H9 (cell line): ENCODE measurements at regions not wholly inside any gene's neighbourhood (a gene's known extent, or its start where the extent isn't known, plus 50 kb on each side); places are given as distances from the start of the nearest gene placed in this dataset.

Experiments used
- DNase-seq: peaks from one replicate; pipeline ENCODE4 v3.0.0-alpha.2; 2017
- H2AFZ ChIP-seq: one replicate; pipeline ENCODE4 v1.6.1; 2013; ENCODE audit warnings: mild to moderate bottlenecking, low read length, control low read depth, moderate library complexity
- H2AK5ac ChIP-seq: 2 replicates; pipeline ENCODE4 v1.6.1; 2013; ENCODE audit warnings: low read length, control low read depth, mixed read lengths; ENCODE audit not compliant: insufficient read length
- H2BK120ac ChIP-seq: one replicate; pipeline ENCODE4 v1.6.1; 2013; ENCODE audit warnings: low read depth, mild to moderate bottlenecking, low read length, control low read depth, inconsistent platforms; ENCODE audit not compliant: poor library complexity, severe bottlenecking
- H2BK12ac ChIP-seq: 2 replicates; pipeline ENCODE4 v1.6.1; 2013; ENCODE audit warnings: low read length, control low read depth, mixed read lengths, low read depth; ENCODE audit not compliant: insufficient read length
- H2BK15ac ChIP-seq: 2 replicates; pipeline ENCODE4 v1.6.1; 2013; ENCODE audit warnings: low read depth, low read length, control low read depth
- H2BK20ac ChIP-seq: one replicate; pipeline ENCODE4 v1.6.1; 2013; ENCODE audit warnings: low read depth, mild to moderate bottlenecking, low read length, control low read depth, inconsistent platforms; ENCODE audit not compliant: poor library complexity, severe bottlenecking
- H2BK5ac ChIP-seq: 2 replicates; pipeline ENCODE4 v1.6.1; 2013; ENCODE audit warnings: low read length, control low read depth, mixed read lengths; ENCODE audit not compliant: insufficient read length
- H3K14ac ChIP-seq: 2 replicates; pipeline ENCODE4 v1.6.1; 2013; ENCODE audit warnings: low read length, control low read depth; ENCODE audit not compliant: insufficient read depth
- H3K18ac ChIP-seq: 2 replicates; pipeline ENCODE4 v1.6.1; 2013; ENCODE audit warnings: low read depth, mild to moderate bottlenecking, mixed read lengths, low read length, control low read depth; ENCODE audit not compliant: insufficient read length
- H3K23ac ChIP-seq: 2 replicates; pipeline ENCODE4 v1.6.1; 2013; ENCODE audit warnings: low read length, control low read depth, mixed read lengths, low read depth; ENCODE audit not compliant: insufficient read length
- H3K23me2 ChIP-seq: 2 replicates; pipeline ENCODE4 v1.6.1; 2013; ENCODE audit warnings: low read depth, mild to moderate bottlenecking, mixed read lengths, low read length, control low read depth; ENCODE audit not compliant: insufficient read length, poor library complexity, severe bottlenecking
- H3K27ac ChIP-seq: 2 replicates; pipeline ENCODE4 v1.5.1; 2013; ENCODE audit warnings: low read length, control low read depth, mixed read lengths, low read depth; ENCODE audit not compliant: insufficient read length
- H3K27me3 ChIP-seq: 2 replicates; pipeline ENCODE4 v1.6.1; 2013; ENCODE audit warnings: low read length, control low read depth, inconsistent platforms; ENCODE audit not compliant: insufficient read depth
- H3K4ac ChIP-seq: 2 replicates; pipeline ENCODE4 v1.6.1; 2013; ENCODE audit warnings: low read depth, mild to moderate bottlenecking, control low read depth, inconsistent platforms, low read length, moderate library complexity
- H3K4me1 ChIP-seq: 2 replicates; pipeline ENCODE4 v1.6.1; 2013; ENCODE audit warnings: low read length, control low read depth, inconsistent platforms; ENCODE audit not compliant: insufficient read depth
- H3K4me2 ChIP-seq: 2 replicates; pipeline ENCODE4 v1.6.1; 2013; ENCODE audit warnings: low read length, control low read depth, mixed read lengths; ENCODE audit not compliant: insufficient read length, insufficient read depth
- H3K56ac ChIP-seq: 2 replicates; pipeline ENCODE4 v1.6.1; 2013; ENCODE audit warnings: low read depth, mild to moderate bottlenecking, mixed read lengths, low read length, control low read depth; ENCODE audit not compliant: insufficient read length
- H3K79me1 ChIP-seq: 2 replicates; pipeline ENCODE4 v1.6.1; 2013; ENCODE audit warnings: low read depth, mild to moderate bottlenecking, moderate library complexity, low read length, control low read depth, inconsistent platforms; ENCODE audit not compliant: insufficient read depth, poor library complexity, severe bottlenecking
- H3K79me2 ChIP-seq: 2 replicates; pipeline ENCODE4 v1.6.1; 2013; ENCODE audit warnings: low read length, control low read depth, inconsistent platforms; ENCODE audit not compliant: insufficient read depth
- H3K9ac ChIP-seq: 2 replicates; pipeline ENCODE4 v1.6.1; 2013; ENCODE audit warnings: low read length, control low read depth, mixed read lengths; ENCODE audit not compliant: insufficient read length; ENCODE audit errors: extremely low read depth
- H3K9me3 ChIP-seq: one replicate; pipeline ENCODE4 v1.6.1; 2013; ENCODE audit warnings: low read depth, low read length, inconsistent platforms; ENCODE audit not compliant: control insufficient read depth
- H3T11ph ChIP-seq: one replicate; pipeline ENCODE4 v1.6.1; 2013; ENCODE audit warnings: mild to moderate bottlenecking, low read length, control low read depth, inconsistent platforms
- H4K20me1 ChIP-seq: one replicate; pipeline ENCODE4 v1.6.1; 2013; ENCODE audit not compliant: control insufficient read depth, insufficient read length, insufficient read depth
- H4K5ac ChIP-seq: 2 replicates; pipeline ENCODE4 v1.6.1; 2013; ENCODE audit warnings: low read depth, mild to moderate bottlenecking, mixed read lengths, low read length, control low read depth; ENCODE audit not compliant: insufficient read length
- H4K8ac ChIP-seq: replicated peaks from 2 replicates; pipeline ENCODE4 v1.6.1; 2013; ENCODE audit warnings: low read length, control low read depth, mixed read lengths, low read depth; ENCODE audit not compliant: insufficient read length
- H4K91ac ChIP-seq: 2 replicates; pipeline ENCODE4 v1.6.1; 2013; ENCODE audit warnings: low read depth, mild to moderate bottlenecking, moderate library complexity, mixed read lengths, low read length, control low read depth; ENCODE audit not compliant: insufficient read length
- H3K27ac Mint-ChIP-seq, 3 experiments: 2 replicates in 2 of 3; 3 replicates in 1 of 3; pipeline ENCODE4 v1.8.0; 2020 to 2021; ENCODE audit warnings: mixed read lengths in 3 of 3, mild to moderate bottlenecking in 1 of 3, moderate library complexity in 1 of 3
- H3K27me3 Mint-ChIP-seq: 2 replicates; pipeline ENCODE4 v1.8.0; 2021; ENCODE audit warnings: low read depth, mild to moderate bottlenecking, moderate library complexity, mixed read lengths
- H3K36me3 Mint-ChIP-seq, 3 experiments: 2 replicates in 2 of 3; 3 replicates in 1 of 3; pipeline ENCODE4 v1.8.0; 2020 to 2021; ENCODE audit warnings: low read depth in 3 of 3, mixed read lengths in 3 of 3; ENCODE audit not compliant: insufficient read depth in 1 of 3
- H3K4me1 Mint-ChIP-seq, 2 experiments: 2 replicates each; pipeline ENCODE4 v1.8.0; 2020; ENCODE audit warnings: mixed read lengths in 2 of 2
- H3K4me3 Mint-ChIP-seq, 2 experiments: 2 replicates in 1 of 2; 3 replicates in 1 of 2; pipeline ENCODE4 v1.8.0; 2020 to 2021; ENCODE audit warnings: mild to moderate bottlenecking in 2 of 2, mixed read lengths in 2 of 2, moderate library complexity in 1 of 2
- H3K9me3 Mint-ChIP-seq, 2 experiments: 2 replicates in 1 of 2; 3 replicates in 1 of 2; pipeline ENCODE4 v1.8.0; 2020; ENCODE audit warnings: mild to moderate bottlenecking in 2 of 2, mixed read lengths in 2 of 2, moderate library complexity in 1 of 2
- WGBS: extraction: QIAGEN DNeasy Blood & Tissue Kit; methylation state at CpG from one replicate; pipeline ENCODE4 v1.1.7; 2013; ENCODE audit warnings: missing lambda C conversion rate, low lambda C conversion rate, mixed read lengths; ENCODE audit not compliant: insufficient read length; ENCODE audit errors: extremely low coverage; 5-methylcytosine and 5-hydroxymethylcytosine counted together
- TF ChIP-seq, protein P1 (sequence below): fragments of 200-600 bp; sonication (generic); conservative IDR thresholded peaks from 3 replicates; pipeline ENCODE4 v1.8.0; 2021; ENCODE audit warnings: antibody characterized with exemption, mild to moderate bottlenecking

DNA sequence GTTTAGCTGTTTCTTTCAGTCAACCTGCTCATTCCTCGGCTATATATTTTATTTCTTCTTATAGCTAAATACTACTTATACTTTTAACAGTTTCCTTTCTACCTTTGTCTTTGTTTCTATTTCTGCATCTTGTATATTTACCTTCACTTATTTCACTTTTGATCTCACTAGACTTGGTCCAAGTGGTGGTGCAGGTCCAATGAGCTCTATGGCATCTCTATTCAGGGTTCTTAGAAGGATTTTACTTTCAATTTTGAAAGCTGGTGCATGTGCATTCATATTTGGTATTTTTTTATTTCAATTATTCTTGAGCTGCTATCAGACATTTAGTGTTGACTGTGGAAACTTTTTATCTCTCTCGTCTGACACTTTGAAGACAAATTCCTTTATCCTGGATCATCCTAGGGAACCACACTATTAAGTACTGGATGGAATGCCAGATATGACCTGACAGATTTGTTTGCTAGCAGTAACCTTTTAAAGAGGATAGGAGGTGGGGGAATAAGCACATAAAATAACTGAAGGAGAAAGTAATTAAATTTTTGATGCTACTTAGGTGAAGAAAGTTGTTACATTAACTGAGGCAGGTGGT is 123.1 kb upstream of the PJA2 start:
- no peak overlapping the region for H3K9ac ChIP-seq
- no peak overlapping the region for H3K18ac ChIP-seq
- no peak overlapping the region for H3K27ac Mint-ChIP-seq
- no peaks in the 10 kb centered on the region for H3K23me2 ChIP-seq
- no peak overlapping the region for H2AFZ ChIP-seq
- no peak for DNase-seq
- H3K23ac ChIP-seq: no peak overlapping the region
- H4K8ac ChIP-seq: no peak overlapping the region
- H3K14ac ChIP-seq: no peak overlapping the region
- H4K91ac ChIP-seq: no peak overlapping the region
- no peaks in the 10 kb centered on the region for H3K27me3 ChIP-seq
- no peak overlapping the region for H3K56ac ChIP-seq
- H3K4ac ChIP-seq: no peak overlapping the region
- no peak overlapping the region for H2BK15ac ChIP-seq
- no peak overlapping the region for H2BK20ac ChIP-seq
- H3K9me3 ChIP-seq: no peaks in the 10 kb centered on the region
- H3K36me3 Mint-ChIP-seq: no peaks in the 10 kb centered on the region
- H4K5ac ChIP-seq: no peak overlapping the region
- no peaks in the 10 kb centered on the region for H3K79me2 ChIP-seq
- no peak overlapping the region for H3K27ac ChIP-seq
- H3K27me3 Mint-ChIP-seq: no peaks in the 10 kb centered on the region
- H2BK120ac ChIP-seq: no peak overlapping the region
- H2AK5ac ChIP-seq: no peak overlapping the region
- no peaks in the 10 kb centered on the region for H3K79me1 ChIP-seq
- H3K4me1 Mint-ChIP-seq: no peaks in the 10 kb centered on the region; a peak in 1 of 4 replicates
- H3T11ph ChIP-seq: no peak overlapping the region
- TF ChIP-seq, protein P1, sequence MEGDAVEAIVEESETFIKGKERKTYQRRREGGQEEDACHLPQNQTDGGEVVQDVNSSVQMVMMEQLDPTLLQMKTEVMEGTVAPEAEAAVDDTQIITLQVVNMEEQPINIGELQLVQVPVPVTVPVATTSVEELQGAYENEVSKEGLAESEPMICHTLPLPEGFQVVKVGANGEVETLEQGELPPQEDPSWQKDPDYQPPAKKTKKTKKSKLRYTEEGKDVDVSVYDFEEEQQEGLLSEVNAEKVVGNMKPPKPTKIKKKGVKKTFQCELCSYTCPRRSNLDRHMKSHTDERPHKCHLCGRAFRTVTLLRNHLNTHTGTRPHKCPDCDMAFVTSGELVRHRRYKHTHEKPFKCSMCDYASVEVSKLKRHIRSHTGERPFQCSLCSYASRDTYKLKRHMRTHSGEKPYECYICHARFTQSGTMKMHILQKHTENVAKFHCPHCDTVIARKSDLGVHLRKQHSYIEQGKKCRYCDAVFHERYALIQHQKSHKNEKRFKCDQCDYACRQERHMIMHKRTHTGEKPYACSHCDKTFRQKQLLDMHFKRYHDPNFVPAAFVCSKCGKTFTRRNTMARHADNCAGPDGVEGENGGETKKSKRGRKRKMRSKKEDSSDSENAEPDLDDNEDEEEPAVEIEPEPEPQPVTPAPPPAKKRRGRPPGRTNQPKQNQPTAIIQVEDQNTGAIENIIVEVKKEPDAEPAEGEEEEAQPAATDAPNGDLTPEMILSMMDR: no peak
- no peak overlapping the region for H3K4me3 Mint-ChIP-seq
- H3K4me1 ChIP-seq: no peaks in the 10 kb centered on the region
- H2BK5ac ChIP-seq: no peak overlapping the region
- no peak overlapping the region for H2BK12ac ChIP-seq
- no peaks in the 10 kb centered on the region for H4K20me1 ChIP-seq
- no peaks in the 10 kb centered on the region for H3K9me3 Mint-ChIP-seq
- WGBS: no CpG with 5 or more reads among the region's 2 CpGs
- H3K4me2 ChIP-seq: no peak overlapping the region
